ENCODE measurements at regions not wholly inside any gene's neighbourhood (a gene's known extent, or its start where the extent isn't known, plus 50 kb on each side); places are given as distances from the start of the nearest gene placed in this dataset.

GRCh38 chr15:79513417-79513816 is 81.3 kb downstream of the MINAR1 start:
- H3K27me3 ChIP-seq (ENCODE audit: insufficient read depth, low read length, poor library complexity, severe bottlenecking): no peaks in the 10 kb centered on the region
- no peaks in the 10 kb centered on the region for H3K9me3 ChIP-seq (ENCODE audit: low read length)
- Mint-ChIP-seq H3K27ac (no peak overlapping the region), H3K36me3 (no peaks in the 10 kb centered on the region), H3K4me1 (no peaks in the 10 kb centered on the region), H3K4me3 (no peak overlapping the region), H3K9me3 (no peaks in the 10 kb centered on the region), H3K27me3 (peaks cover 4 to 6% of the 10 kb centered on the region in 2 donors)
- H3K4me3 ChIP-seq (ENCODE audit: low read length): no peak overlapping the region
- H3K4me1 ChIP-seq (ENCODE audit: insufficient read depth, low read length): no peaks in the 10 kb centered on the region
- ChIA-PET POLR2A (no interaction called here), CTCF (no interaction called here)
- H3K36me3 ChIP-seq (ENCODE audit: insufficient read depth, low read length): no peaks in the 10 kb centered on the region
- no peak for DNase-seq
- H3K27ac ChIP-seq (ENCODE audit: low read depth, low read length): no peak overlapping the region

- no peaks in the 10 kb centered on the region for H3K36me3 ChIP-seq (ENCODE audit: insufficient read depth, low read length)
- Mint-ChIP-seq H3K27ac (no peak overlapping the region), H3K9me3 (no peaks in the 10 kb centered on the region), H3K36me3 (no peaks in the 10 kb centered on the region), H3K4me3 (no peak overlapping the region), H3K4me1 (no peaks in the 10 kb centered on the region), H3K27me3 (peaks cover 6% of the 10 kb centered on the region in 2 donors)
- POLR2A ChIA-PET: no interaction called here
- no peak overlapping the region for H3K4me3 ChIP-seq (ENCODE audit: low read length)
- no peaks in the 10 kb centered on the region for H3K27me3 ChIP-seq (ENCODE audit: insufficient read depth, low read length, poor library complexity, severe bottlenecking)
- no peaks in the 10 kb centered on the region for H3K9me3 ChIP-seq (ENCODE audit: low read length)
- no peak overlapping the region for H3K27ac ChIP-seq (ENCODE audit: low read depth, low read length)
- H3K4me1 ChIP-seq (ENCODE audit: insufficient read depth, low read length): no peaks in the 10 kb centered on the region
- DNase-seq: no peak
- CTCF ChIA-PET: no interaction called here
Measured at GRCh38 chr15:79513940-79514339, 81.8 kb downstream of the MINAR1 start.

- H3K27ac ChIP-seq (ENCODE audit: low read depth, low read length): no peak overlapping the region
- no peak overlapping the region for H3K4me3 ChIP-seq (ENCODE audit: low read length)
- no peaks in the 10 kb centered on the region for H3K9me3 Mint-ChIP-seq
- H3K9me3 ChIP-seq (ENCODE audit: low read length): no peaks in the 10 kb centered on the region
- H3K4me1 ChIP-seq (ENCODE audit: insufficient read depth, low read length): no peaks in the 10 kb centered on the region
- H3K4me3 Mint-ChIP-seq: no peak overlapping the region
- CTCF ChIA-PET: no interaction called here
- H3K27ac Mint-ChIP-seq: no peak overlapping the region
- POLR2A ChIA-PET: no interaction called here
- H3K4me1 Mint-ChIP-seq: no peaks in the 10 kb centered on the region
- no peaks in the 10 kb centered on the region for H3K27me3 ChIP-seq (ENCODE audit: insufficient read depth, low read length, poor library complexity, severe bottlenecking)
- no peak for DNase-seq
- H3K36me3 ChIP-seq (ENCODE audit: insufficient read depth, low read length): no peaks in the 10 kb centered on the region
- no peaks in the 10 kb centered on the region for H3K36me3 Mint-ChIP-seq
- peaks cover 6% of the 10 kb centered on the region in 2 donors for H3K27me3 Mint-ChIP-seq
Measured at GRCh38 chr15:79515300-79516027, 83.3 kb downstream of the MINAR1 start.

- no peaks in the 10 kb centered on the region for H3K4me1 Mint-ChIP-seq
- ChIA-PET CTCF (no interaction called here), POLR2A (no interaction called here)
- no peak overlapping the region for H3K4me3 ChIP-seq (ENCODE audit: low read length)
- H3K36me3 Mint-ChIP-seq: no peaks in the 10 kb centered on the region
- H3K4me1 ChIP-seq (ENCODE audit: insufficient read depth, low read length): no peaks in the 10 kb centered on the region
- peaks cover 6% of the 10 kb centered on the region in 2 donors for H3K27me3 Mint-ChIP-seq
- H3K4me3 Mint-ChIP-seq: no peak overlapping the region
- no peaks in the 10 kb centered on the region for H3K9me3 Mint-ChIP-seq
- H3K36me3 ChIP-seq (ENCODE audit: insufficient read depth, low read length): no peaks in the 10 kb centered on the region
- H3K9me3 ChIP-seq (ENCODE audit: low read length): no peaks in the 10 kb centered on the region
- H3K27me3 ChIP-seq (ENCODE audit: insufficient read depth, low read length, poor library complexity, severe bottlenecking): no peaks in the 10 kb centered on the region
- no peak for DNase-seq
- H3K27ac Mint-ChIP-seq: no peak overlapping the region
- H3K27ac ChIP-seq (ENCODE audit: low read depth, low read length): no peak overlapping the region
Measured at GRCh38 chr15:79516155-79516554, 84.0 kb downstream of the MINAR1 start.

GRCh38 chr15:79516646-79517045 is 84.5 kb downstream of the MINAR1 start:
- Mint-ChIP-seq H3K36me3 (no peaks in the 10 kb centered on the region), H3K4me3 (no peak overlapping the region), H3K27ac (no peak overlapping the region), H3K9me3 (no peaks in the 10 kb centered on the region), H3K27me3 (peaks cover 6% of the 10 kb centered on the region in 2 donors), H3K4me1 (no peaks in the 10 kb centered on the region)
- Histone ChIP-seq H3K4me3 (ENCODE audit: low read length) (no peak overlapping the region), H3K27ac (ENCODE audit: low read depth, low read length) (no peak overlapping the region), H3K9me3 (ENCODE audit: low read length) (no peaks in the 10 kb centered on the region), H3K27me3 (ENCODE audit: insufficient read depth, low read length, poor library complexity, severe bottlenecking) (no peaks in the 10 kb centered on the region), H3K36me3 (ENCODE audit: insufficient read depth, low read length) (no peaks in the 10 kb centered on the region), H3K4me1 (ENCODE audit: insufficient read depth, low read length) (no peaks in the 10 kb centered on the region)
- ChIA-PET CTCF (no interaction called here), POLR2A (no interaction called here)
- no peak for DNase-seq

- H3K4me1 ChIP-seq (ENCODE audit: insufficient read depth, low read length): no peaks in the 10 kb centered on the region
- Mint-ChIP-seq H3K4me1 (no peaks in the 10 kb centered on the region), H3K36me3 (no peaks in the 10 kb centered on the region), H3K27ac (no peak overlapping the region), H3K9me3 (no peaks in the 10 kb centered on the region), H3K27me3 (peaks cover 6% of the 10 kb centered on the region in 2 donors), H3K4me3 (no peak overlapping the region)
- no peaks in the 10 kb centered on the region for H3K27me3 ChIP-seq (ENCODE audit: insufficient read depth, low read length, poor library complexity, severe bottlenecking)
- ChIA-PET POLR2A (no interaction called here), CTCF (no interaction called here)
- no peaks in the 10 kb centered on the region for H3K36me3 ChIP-seq (ENCODE audit: insufficient read depth, low read length)
- no peak for DNase-seq
- H3K4me3 ChIP-seq (ENCODE audit: low read length): no peak overlapping the region
- H3K9me3 ChIP-seq (ENCODE audit: low read length): no peaks in the 10 kb centered on the region
- no peak overlapping the region for H3K27ac ChIP-seq (ENCODE audit: low read depth, low read length)
Measured at GRCh38 chr15:79519628-79520027, 87.5 kb downstream of the MINAR1 start.

GRCh38 chr15:79520654-79521053 is 88.5 kb downstream of the MINAR1 start:
- no peaks in the 10 kb centered on the region for H3K9me3 ChIP-seq (ENCODE audit: low read length)
- no peaks in the 10 kb centered on the region for H3K36me3 ChIP-seq (ENCODE audit: insufficient read depth, low read length)
- no peak overlapping the region for H3K4me3 Mint-ChIP-seq
- peaks cover 6% of the 10 kb centered on the region in 2 donors for H3K27me3 Mint-ChIP-seq
- no peaks in the 10 kb centered on the region for H3K9me3 Mint-ChIP-seq
- ChIA-PET POLR2A (no interaction called here), CTCF (no interaction called here)
- no peaks in the 10 kb centered on the region for H3K4me1 ChIP-seq (ENCODE audit: insufficient read depth, low read length)
- H3K27ac ChIP-seq (ENCODE audit: low read depth, low read length): no peak overlapping the region
- H3K27ac Mint-ChIP-seq: no peak overlapping the region
- no peak for DNase-seq
- H3K36me3 Mint-ChIP-seq: no peaks in the 10 kb centered on the region
- H3K4me1 Mint-ChIP-seq: no peaks in the 10 kb centered on the region
- no peak overlapping the region for H3K4me3 ChIP-seq (ENCODE audit: low read length)
- H3K27me3 ChIP-seq (ENCODE audit: insufficient read depth, low read length, poor library complexity, severe bottlenecking): no peaks in the 10 kb centered on the region

GRCh38 chr15:79522656-79523055 is 90.5 kb downstream of the MINAR1 start:
- H3K36me3 Mint-ChIP-seq: no peaks in the 10 kb centered on the region
- ChIA-PET POLR2A (no interaction called here), CTCF (no interaction called here)
- H3K9me3 Mint-ChIP-seq: no peaks in the 10 kb centered on the region
- Histone ChIP-seq H3K36me3 (ENCODE audit: insufficient read depth, low read length) (no peaks in the 10 kb centered on the region), H3K4me3 (ENCODE audit: low read length) (no peak overlapping the region), H3K9me3 (ENCODE audit: low read length) (no peaks in the 10 kb centered on the region), H3K4me1 (ENCODE audit: insufficient read depth, low read length) (no peaks in the 10 kb centered on the region), H3K27ac (ENCODE audit: low read depth, low read length) (no peak overlapping the region), H3K27me3 (ENCODE audit: insufficient read depth, low read length, poor library complexity, severe bottlenecking) (no peaks in the 10 kb centered on the region)
- no peak overlapping the region for H3K27ac Mint-ChIP-seq
- DNase-seq: no peak
- H3K4me3 Mint-ChIP-seq: no peak overlapping the region
- H3K4me1 Mint-ChIP-seq: no peaks in the 10 kb centered on the region
- peaks cover 4 to 11% of the 10 kb centered on the region in 2 donors for H3K27me3 Mint-ChIP-seq

GRCh38 chr15:79523266-79523665 is 91.1 kb downstream of the MINAR1 start:
- Histone ChIP-seq H3K36me3 (ENCODE audit: insufficient read depth, low read length) (no peaks in the 10 kb centered on the region), H3K4me3 (ENCODE audit: low read length) (no peak overlapping the region), H3K9me3 (ENCODE audit: low read length) (no peaks in the 10 kb centered on the region), H3K27ac (ENCODE audit: low read depth, low read length) (no peak overlapping the region), H3K27me3 (ENCODE audit: insufficient read depth, low read length, poor library complexity, severe bottlenecking) (no peaks in the 10 kb centered on the region), H3K4me1 (ENCODE audit: insufficient read depth, low read length) (no peaks in the 10 kb centered on the region)
- Mint-ChIP-seq H3K27ac (no peak overlapping the region), H3K36me3 (no peaks in the 10 kb centered on the region), H3K9me3 (no peaks in the 10 kb centered on the region), H3K4me3 (no peak overlapping the region), H3K4me1 (no peaks in the 10 kb centered on the region), H3K27me3 (peaks cover 5 to 13% of the 10 kb centered on the region in 2 donors)
- POLR2A ChIA-PET: no interaction called here
- no peak for DNase-seq
- CTCF ChIA-PET: no interaction called here

All from CD8-positive, alpha-beta memory T cell (primary cell).